H9 (cell line): ENCODE measurements at regions not wholly inside any gene's neighbourhood (a gene's known extent, or its start where the extent isn't known, plus 50 kb on each side); places are given as distances from the start of the nearest gene placed in this dataset.

ENCODE experiments used
- DNase-seq: peaks from one replicate; pipeline ENCODE4 v3.0.0-alpha.2; 2017
- H2AFZ ChIP-seq: one replicate; pipeline ENCODE4 v1.6.1; 2013; ENCODE audit warnings: mild to moderate bottlenecking, low read length, control low read depth, moderate library complexity
- H2AK5ac ChIP-seq: 2 replicates; pipeline ENCODE4 v1.6.1; 2013; ENCODE audit warnings: low read length, control low read depth, mixed read lengths; ENCODE audit not compliant: insufficient read length
- H2BK120ac ChIP-seq: one replicate; pipeline ENCODE4 v1.6.1; 2013; ENCODE audit warnings: low read depth, mild to moderate bottlenecking, low read length, control low read depth, inconsistent platforms; ENCODE audit not compliant: poor library complexity, severe bottlenecking
- H2BK12ac ChIP-seq: 2 replicates; pipeline ENCODE4 v1.6.1; 2013; ENCODE audit warnings: low read length, control low read depth, mixed read lengths, low read depth; ENCODE audit not compliant: insufficient read length
- H2BK15ac ChIP-seq: 2 replicates; pipeline ENCODE4 v1.6.1; 2013; ENCODE audit warnings: low read depth, low read length, control low read depth
- H2BK20ac ChIP-seq: one replicate; pipeline ENCODE4 v1.6.1; 2013; ENCODE audit warnings: low read depth, mild to moderate bottlenecking, low read length, control low read depth, inconsistent platforms; ENCODE audit not compliant: poor library complexity, severe bottlenecking
- H2BK5ac ChIP-seq: 2 replicates; pipeline ENCODE4 v1.6.1; 2013; ENCODE audit warnings: low read length, control low read depth, mixed read lengths; ENCODE audit not compliant: insufficient read length
- H3K14ac ChIP-seq: 2 replicates; pipeline ENCODE4 v1.6.1; 2013; ENCODE audit warnings: low read length, control low read depth; ENCODE audit not compliant: insufficient read depth
- H3K18ac ChIP-seq: 2 replicates; pipeline ENCODE4 v1.6.1; 2013; ENCODE audit warnings: low read depth, mild to moderate bottlenecking, mixed read lengths, low read length, control low read depth; ENCODE audit not compliant: insufficient read length
- H3K23ac ChIP-seq: 2 replicates; pipeline ENCODE4 v1.6.1; 2013; ENCODE audit warnings: low read length, control low read depth, mixed read lengths, low read depth; ENCODE audit not compliant: insufficient read length
- H3K23me2 ChIP-seq: 2 replicates; pipeline ENCODE4 v1.6.1; 2013; ENCODE audit warnings: low read depth, mild to moderate bottlenecking, mixed read lengths, low read length, control low read depth; ENCODE audit not compliant: insufficient read length, poor library complexity, severe bottlenecking
- H3K27ac ChIP-seq: 2 replicates; pipeline ENCODE4 v1.5.1; 2013; ENCODE audit warnings: low read length, control low read depth, mixed read lengths, low read depth; ENCODE audit not compliant: insufficient read length
- H3K27me3 ChIP-seq: 2 replicates; pipeline ENCODE4 v1.6.1; 2013; ENCODE audit warnings: low read length, control low read depth, inconsistent platforms; ENCODE audit not compliant: insufficient read depth
- H3K4ac ChIP-seq: 2 replicates; pipeline ENCODE4 v1.6.1; 2013; ENCODE audit warnings: low read depth, mild to moderate bottlenecking, control low read depth, inconsistent platforms, low read length, moderate library complexity
- H3K4me1 ChIP-seq: 2 replicates; pipeline ENCODE4 v1.6.1; 2013; ENCODE audit warnings: low read length, control low read depth, inconsistent platforms; ENCODE audit not compliant: insufficient read depth
- H3K4me2 ChIP-seq: 2 replicates; pipeline ENCODE4 v1.6.1; 2013; ENCODE audit warnings: low read length, control low read depth, mixed read lengths; ENCODE audit not compliant: insufficient read length, insufficient read depth
- H3K56ac ChIP-seq: 2 replicates; pipeline ENCODE4 v1.6.1; 2013; ENCODE audit warnings: low read depth, mild to moderate bottlenecking, mixed read lengths, low read length, control low read depth; ENCODE audit not compliant: insufficient read length
- H3K79me1 ChIP-seq: 2 replicates; pipeline ENCODE4 v1.6.1; 2013; ENCODE audit warnings: low read depth, mild to moderate bottlenecking, moderate library complexity, low read length, control low read depth, inconsistent platforms; ENCODE audit not compliant: insufficient read depth, poor library complexity, severe bottlenecking
- H3K79me2 ChIP-seq: 2 replicates; pipeline ENCODE4 v1.6.1; 2013; ENCODE audit warnings: low read length, control low read depth, inconsistent platforms; ENCODE audit not compliant: insufficient read depth
- H3K9ac ChIP-seq: 2 replicates; pipeline ENCODE4 v1.6.1; 2013; ENCODE audit warnings: low read length, control low read depth, mixed read lengths; ENCODE audit not compliant: insufficient read length; ENCODE audit errors: extremely low read depth
- H3K9me3 ChIP-seq: one replicate; pipeline ENCODE4 v1.6.1; 2013; ENCODE audit warnings: low read depth, low read length, inconsistent platforms; ENCODE audit not compliant: control insufficient read depth
- H3T11ph ChIP-seq: one replicate; pipeline ENCODE4 v1.6.1; 2013; ENCODE audit warnings: mild to moderate bottlenecking, low read length, control low read depth, inconsistent platforms
- H4K20me1 ChIP-seq: one replicate; pipeline ENCODE4 v1.6.1; 2013; ENCODE audit not compliant: control insufficient read depth, insufficient read length, insufficient read depth
- H4K5ac ChIP-seq: 2 replicates; pipeline ENCODE4 v1.6.1; 2013; ENCODE audit warnings: low read depth, mild to moderate bottlenecking, mixed read lengths, low read length, control low read depth; ENCODE audit not compliant: insufficient read length
- H4K8ac ChIP-seq: replicated peaks from 2 replicates; pipeline ENCODE4 v1.6.1; 2013; ENCODE audit warnings: low read length, control low read depth, mixed read lengths, low read depth; ENCODE audit not compliant: insufficient read length
- H4K91ac ChIP-seq: 2 replicates; pipeline ENCODE4 v1.6.1; 2013; ENCODE audit warnings: low read depth, mild to moderate bottlenecking, moderate library complexity, mixed read lengths, low read length, control low read depth; ENCODE audit not compliant: insufficient read length
- H3K27ac Mint-ChIP-seq, 3 experiments: 2 replicates in 2 of 3; 3 replicates in 1 of 3; pipeline ENCODE4 v1.8.0; 2020 to 2021; ENCODE audit warnings: mixed read lengths in 3 of 3, mild to moderate bottlenecking in 1 of 3, moderate library complexity in 1 of 3
- H3K27me3 Mint-ChIP-seq: 2 replicates; pipeline ENCODE4 v1.8.0; 2021; ENCODE audit warnings: low read depth, mild to moderate bottlenecking, moderate library complexity, mixed read lengths
- H3K36me3 Mint-ChIP-seq, 3 experiments: 2 replicates in 2 of 3; 3 replicates in 1 of 3; pipeline ENCODE4 v1.8.0; 2020 to 2021; ENCODE audit warnings: low read depth in 3 of 3, mixed read lengths in 3 of 3; ENCODE audit not compliant: insufficient read depth in 1 of 3
- H3K4me1 Mint-ChIP-seq, 2 experiments: 2 replicates each; pipeline ENCODE4 v1.8.0; 2020; ENCODE audit warnings: mixed read lengths in 2 of 2
- H3K4me3 Mint-ChIP-seq, 2 experiments: 2 replicates in 1 of 2; 3 replicates in 1 of 2; pipeline ENCODE4 v1.8.0; 2020 to 2021; ENCODE audit warnings: mild to moderate bottlenecking in 2 of 2, mixed read lengths in 2 of 2, moderate library complexity in 1 of 2
- H3K9me3 Mint-ChIP-seq, 2 experiments: 2 replicates in 1 of 2; 3 replicates in 1 of 2; pipeline ENCODE4 v1.8.0; 2020; ENCODE audit warnings: mild to moderate bottlenecking in 2 of 2, mixed read lengths in 2 of 2, moderate library complexity in 1 of 2
- TF ChIP-seq, protein P1 (sequence below): fragments of 200-600 bp; sonication (generic); conservative IDR thresholded peaks from 3 replicates; pipeline ENCODE4 v1.8.0; 2021; ENCODE audit warnings: antibody characterized with exemption, mild to moderate bottlenecking

DNA sequence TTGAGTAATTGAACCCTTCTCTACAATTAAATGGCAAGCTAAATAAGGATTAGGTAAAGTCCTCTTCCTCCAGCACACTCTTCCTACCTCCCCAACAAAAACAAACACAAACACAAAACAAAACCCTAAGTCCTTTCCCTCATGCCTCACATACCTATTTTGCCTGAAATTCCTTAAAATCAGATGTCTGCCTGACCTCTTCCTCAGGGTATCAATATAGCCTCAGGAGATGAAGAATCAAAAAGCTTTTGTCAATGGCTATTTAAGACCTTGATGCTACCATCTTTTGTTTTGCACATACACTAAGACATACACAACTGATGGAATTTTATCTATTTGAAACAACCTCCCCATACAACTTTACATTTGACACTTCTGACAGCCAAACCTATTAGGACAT, 75.1 kb downstream of the TUSC1 start:
- no peak overlapping the region for H4K8ac ChIP-seq
- no peaks in the 10 kb centered on the region for H3K27me3 ChIP-seq
- no peak overlapping the region for H4K91ac ChIP-seq
- TF ChIP-seq, protein P1, sequence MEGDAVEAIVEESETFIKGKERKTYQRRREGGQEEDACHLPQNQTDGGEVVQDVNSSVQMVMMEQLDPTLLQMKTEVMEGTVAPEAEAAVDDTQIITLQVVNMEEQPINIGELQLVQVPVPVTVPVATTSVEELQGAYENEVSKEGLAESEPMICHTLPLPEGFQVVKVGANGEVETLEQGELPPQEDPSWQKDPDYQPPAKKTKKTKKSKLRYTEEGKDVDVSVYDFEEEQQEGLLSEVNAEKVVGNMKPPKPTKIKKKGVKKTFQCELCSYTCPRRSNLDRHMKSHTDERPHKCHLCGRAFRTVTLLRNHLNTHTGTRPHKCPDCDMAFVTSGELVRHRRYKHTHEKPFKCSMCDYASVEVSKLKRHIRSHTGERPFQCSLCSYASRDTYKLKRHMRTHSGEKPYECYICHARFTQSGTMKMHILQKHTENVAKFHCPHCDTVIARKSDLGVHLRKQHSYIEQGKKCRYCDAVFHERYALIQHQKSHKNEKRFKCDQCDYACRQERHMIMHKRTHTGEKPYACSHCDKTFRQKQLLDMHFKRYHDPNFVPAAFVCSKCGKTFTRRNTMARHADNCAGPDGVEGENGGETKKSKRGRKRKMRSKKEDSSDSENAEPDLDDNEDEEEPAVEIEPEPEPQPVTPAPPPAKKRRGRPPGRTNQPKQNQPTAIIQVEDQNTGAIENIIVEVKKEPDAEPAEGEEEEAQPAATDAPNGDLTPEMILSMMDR: no peak
- no peak overlapping the region for H3K4ac ChIP-seq
- Mint-ChIP-seq H3K27me3 (no peaks in the 10 kb centered on the region), H3K36me3 (no peaks in the 10 kb centered on the region), H3K27ac (peak overlapping the region in 2 of 3 experiments; percentile 2 to 50; a peak in 2 of 7 replicates), H3K4me3 (no peak overlapping the region), H3K4me1 (peaks cover 23 to 25% of the 10 kb centered on the region in 2 experiments), H3K9me3 (no peaks in the 10 kb centered on the region)
- H3K27ac ChIP-seq: no peak overlapping the region
- peaks cover 2% of the 10 kb centered on the region; the same call in 1 of the 2 replicates for H3K4me1 ChIP-seq
- no peak overlapping the region for H3K14ac ChIP-seq
- no peak overlapping the region for H2BK5ac ChIP-seq
- H3K9ac ChIP-seq: no peak overlapping the region
- H3K56ac ChIP-seq: no peak overlapping the region
- no peak overlapping the region for H2BK120ac ChIP-seq
- H3K9me3 ChIP-seq: no peaks in the 10 kb centered on the region
- H2BK20ac ChIP-seq: no peak overlapping the region
- no peak overlapping the region for H4K5ac ChIP-seq
- no peaks in the 10 kb centered on the region for H3K79me2 ChIP-seq
- H2BK12ac ChIP-seq: no peak overlapping the region
- H3K23ac ChIP-seq: no peak overlapping the region
- H2AK5ac ChIP-seq: no peak overlapping the region
- no peak overlapping the region for H2AFZ ChIP-seq
- H2BK15ac ChIP-seq: no peak overlapping the region
- no peaks in the 10 kb centered on the region for H3K79me1 ChIP-seq
- no peak for DNase-seq
- no peaks in the 10 kb centered on the region for H4K20me1 ChIP-seq
- no peak overlapping the region for H3T11ph ChIP-seq
- H3K4me2 ChIP-seq: no peak overlapping the region
- no peak overlapping the region for H3K18ac ChIP-seq
- no peaks in the 10 kb centered on the region for H3K23me2 ChIP-seq
